Fibroblast of lung (primary cell): ENCODE measurements at regions not wholly inside any gene's neighbourhood (a gene's known extent, or its start where the extent isn't known, plus 50 kb on each side); places are given as distances from the start of the nearest gene placed in this dataset.

ENCODE experiments used
- DNase-seq, 2 donors: peaks; one replicate each; pipeline versions ENCODE4 v3.0.0 to v3.0.0-alpha.2; 2010; ENCODE audit warnings: low read depth in 2 of 2
- H2AFZ ChIP-seq: 2 replicates; pipeline ENCODE4 v1.5.1; 2012; ENCODE audit warnings: low read length, control low read depth, inconsistent platforms
- H3K27ac ChIP-seq: 2 replicates; pipeline ENCODE4 v1.5.1; 2011; ENCODE audit warnings: low read length, control low read depth; ENCODE audit not compliant: insufficient read depth
- H3K27me3 ChIP-seq: 2 replicates; pipeline ENCODE4 v1.5.1; 2011; ENCODE audit warnings: mild to moderate bottlenecking, low read length; ENCODE audit not compliant: control insufficient read depth, insufficient read depth
- H3K36me3 ChIP-seq: 2 replicates; pipeline ENCODE4 v1.5.1; 2011; ENCODE audit warnings: low read length; ENCODE audit not compliant: control insufficient read depth, insufficient read depth
- H3K4me1 ChIP-seq: 2 replicates; pipeline ENCODE4 v1.5.1; 2011; ENCODE audit warnings: low read length; ENCODE audit not compliant: control insufficient read depth, insufficient read depth; ENCODE audit errors: extremely low read depth
- H3K4me2 ChIP-seq: 2 replicates; pipeline ENCODE4 v1.5.1; 2011; ENCODE audit warnings: low read length, control low read depth; ENCODE audit not compliant: insufficient read depth; ENCODE audit errors: extremely low read depth
- H3K4me3 ChIP-seq, 4 experiments: fragments of 200-600 bp in 1 of 4; sonication (generic) in 1 of 4; replicated peaks in 1 of 4; 2 replicates each; pipeline ENCODE4 v1.5.1; 2011 to 2016; ENCODE audit warnings: low read length in 4 of 4, low read depth in 3 of 4, mild to moderate bottlenecking in 3 of 4, control low read depth in 2 of 4, inconsistent platforms in 1 of 4, mixed read lengths in 1 of 4; ENCODE audit not compliant: insufficient read depth in 1 of 4; ENCODE audit errors: control extremely low read depth in 1 of 4
- H3K79me2 ChIP-seq: 2 replicates; pipeline ENCODE4 v1.5.1; 2012; ENCODE audit warnings: mild to moderate bottlenecking, low read length, inconsistent platforms; ENCODE audit not compliant: control insufficient read depth, insufficient read depth
- H3K9ac ChIP-seq: 2 replicates; pipeline ENCODE4 v1.5.1; 2011; ENCODE audit warnings: mild to moderate bottlenecking, low read length, control low read depth; ENCODE audit not compliant: insufficient read depth
- H3K9me3 ChIP-seq: 2 replicates; pipeline ENCODE4 v1.5.1; 2012; ENCODE audit warnings: low read depth, low read length; ENCODE audit not compliant: control insufficient read depth, insufficient read depth
- H4K20me1 ChIP-seq: 2 replicates; pipeline ENCODE4 v1.5.1; 2011; ENCODE audit warnings: low read length; ENCODE audit not compliant: control insufficient read depth, insufficient read depth; ENCODE audit errors: extremely low read depth
- EZH2 ChIP-seq: IDR thresholded peaks from 2 replicates; pipeline ENCODE4 v1.5.1; 2012; ENCODE audit warnings: low read length, control low read depth, mild to moderate bottlenecking; ENCODE audit errors: missing control alignments
- TF ChIP-seq, protein P1 (sequence below), 2 donors: IDR thresholded peaks in 1 of 2; conservative IDR thresholded peaks in 1 of 2; 1 replicate in 1 of 2; 2 replicates in 1 of 2; pipeline ENCODE4 v1.5.1; 2011 to 2012; ENCODE audit warnings: low read length in 2 of 2, control low read depth in 1 of 2, inconsistent platforms in 1 of 2, low read depth in 1 of 2, mild to moderate bottlenecking in 1 of 2

DNA sequence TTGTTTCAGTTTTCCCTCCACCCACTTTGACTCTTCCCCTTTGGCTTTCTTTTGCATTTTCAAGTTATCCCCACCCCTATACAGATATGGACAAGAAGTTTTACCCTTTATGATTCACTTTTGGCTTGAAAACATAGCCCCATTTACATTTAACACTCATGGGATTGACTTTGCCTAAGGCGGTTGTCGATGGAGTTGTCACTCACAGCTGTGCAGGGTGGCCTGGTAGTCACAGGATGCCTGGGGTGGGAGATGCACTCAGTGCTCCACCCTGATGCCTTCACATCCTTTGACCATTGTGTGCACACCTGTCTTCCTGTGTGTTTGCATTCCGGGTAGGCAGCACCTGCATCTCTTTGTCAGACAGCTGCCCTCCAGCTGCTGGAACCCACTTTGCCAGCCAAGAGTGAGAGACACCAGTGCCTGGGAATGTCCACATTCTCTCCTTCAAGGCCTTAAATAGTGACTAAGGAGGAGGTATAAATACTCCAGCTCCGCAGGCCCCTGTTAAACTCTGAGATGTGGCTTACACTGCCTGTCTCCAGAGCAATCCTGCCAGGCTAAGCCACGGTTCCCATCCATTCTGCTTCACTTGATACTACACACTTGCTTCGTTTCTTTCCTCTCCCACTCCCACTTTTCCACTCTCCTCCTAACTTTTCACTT, 191.5 kb upstream of the SLC24A5 start:
- no peak overlapping the region for H3K27ac ChIP-seq
- no peaks in the 10 kb centered on the region for H3K4me1 ChIP-seq
- H4K20me1 ChIP-seq: no peaks in the 10 kb centered on the region
- DNase-seq: no peak
- no peaks in the 10 kb centered on the region for H3K27me3 ChIP-seq
- H2AFZ ChIP-seq: no peak overlapping the region
- H3K4me2 ChIP-seq: no peak overlapping the region
- H3K36me3 ChIP-seq: no peaks in the 10 kb centered on the region
- no peak overlapping the region for H3K9ac ChIP-seq
- H3K4me3 ChIP-seq: no peak overlapping the region
- no peaks in the 10 kb centered on the region for H3K9me3 ChIP-seq
- TF ChIP-seq, protein P1, sequence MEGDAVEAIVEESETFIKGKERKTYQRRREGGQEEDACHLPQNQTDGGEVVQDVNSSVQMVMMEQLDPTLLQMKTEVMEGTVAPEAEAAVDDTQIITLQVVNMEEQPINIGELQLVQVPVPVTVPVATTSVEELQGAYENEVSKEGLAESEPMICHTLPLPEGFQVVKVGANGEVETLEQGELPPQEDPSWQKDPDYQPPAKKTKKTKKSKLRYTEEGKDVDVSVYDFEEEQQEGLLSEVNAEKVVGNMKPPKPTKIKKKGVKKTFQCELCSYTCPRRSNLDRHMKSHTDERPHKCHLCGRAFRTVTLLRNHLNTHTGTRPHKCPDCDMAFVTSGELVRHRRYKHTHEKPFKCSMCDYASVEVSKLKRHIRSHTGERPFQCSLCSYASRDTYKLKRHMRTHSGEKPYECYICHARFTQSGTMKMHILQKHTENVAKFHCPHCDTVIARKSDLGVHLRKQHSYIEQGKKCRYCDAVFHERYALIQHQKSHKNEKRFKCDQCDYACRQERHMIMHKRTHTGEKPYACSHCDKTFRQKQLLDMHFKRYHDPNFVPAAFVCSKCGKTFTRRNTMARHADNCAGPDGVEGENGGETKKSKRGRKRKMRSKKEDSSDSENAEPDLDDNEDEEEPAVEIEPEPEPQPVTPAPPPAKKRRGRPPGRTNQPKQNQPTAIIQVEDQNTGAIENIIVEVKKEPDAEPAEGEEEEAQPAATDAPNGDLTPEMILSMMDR (conservative IDR thresholded peaks at IDR 0.05 in 1 of 2, IDR thresholded peaks at IDR 0.05 in 1 of 2; ENCODE audit: low read depth in 1 of 2, low read length in 2 of 2): no peak
- TF ChIP-seq EZH2: no peak
- H3K79me2 ChIP-seq: no peaks in the 10 kb centered on the region

DNA sequence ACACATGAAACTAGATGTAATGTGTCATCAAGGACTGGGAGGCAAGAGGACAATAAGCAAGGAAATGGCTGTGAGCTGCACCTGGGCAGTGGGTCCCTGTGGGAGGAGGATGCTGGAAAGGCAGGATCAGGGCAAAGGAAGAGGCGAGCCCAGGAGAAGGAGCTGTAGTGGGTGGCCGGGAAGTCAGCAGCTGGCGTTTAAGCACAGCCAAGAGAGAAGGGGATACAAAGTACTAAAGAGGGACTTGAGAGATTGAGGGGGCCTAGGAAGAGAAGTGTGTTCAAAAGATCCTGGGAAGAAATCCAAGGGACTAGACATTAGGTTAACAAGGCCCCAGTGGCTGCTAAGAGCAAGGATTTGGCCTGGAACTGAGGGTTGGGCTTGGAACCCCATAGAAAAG, 188.5 kb upstream of the SLC24A5 start:
- no peaks in the 10 kb centered on the region for H3K27me3 ChIP-seq
- no peak overlapping the region for H2AFZ ChIP-seq
- H3K79me2 ChIP-seq: no peaks in the 10 kb centered on the region
- no peak overlapping the region for H3K4me2 ChIP-seq
- no peaks in the 10 kb centered on the region for H3K4me1 ChIP-seq
- H4K20me1 ChIP-seq: no peaks in the 10 kb centered on the region
- no peaks in the 10 kb centered on the region for H3K9me3 ChIP-seq
- H3K9ac ChIP-seq: no peak overlapping the region
- H3K27ac ChIP-seq: no peak overlapping the region
- no peaks in the 10 kb centered on the region for H3K36me3 ChIP-seq
- no peak overlapping the region for H3K4me3 ChIP-seq
- no peak for DNase-seq
- TF ChIP-seq, protein P1 (conservative IDR thresholded peaks at IDR 0.05 in 1 of 2, IDR thresholded peaks at IDR 0.05 in 1 of 2; ENCODE audit: low read depth in 1 of 2, low read length in 2 of 2): no peak
- TF ChIP-seq EZH2: no peak

DNA sequence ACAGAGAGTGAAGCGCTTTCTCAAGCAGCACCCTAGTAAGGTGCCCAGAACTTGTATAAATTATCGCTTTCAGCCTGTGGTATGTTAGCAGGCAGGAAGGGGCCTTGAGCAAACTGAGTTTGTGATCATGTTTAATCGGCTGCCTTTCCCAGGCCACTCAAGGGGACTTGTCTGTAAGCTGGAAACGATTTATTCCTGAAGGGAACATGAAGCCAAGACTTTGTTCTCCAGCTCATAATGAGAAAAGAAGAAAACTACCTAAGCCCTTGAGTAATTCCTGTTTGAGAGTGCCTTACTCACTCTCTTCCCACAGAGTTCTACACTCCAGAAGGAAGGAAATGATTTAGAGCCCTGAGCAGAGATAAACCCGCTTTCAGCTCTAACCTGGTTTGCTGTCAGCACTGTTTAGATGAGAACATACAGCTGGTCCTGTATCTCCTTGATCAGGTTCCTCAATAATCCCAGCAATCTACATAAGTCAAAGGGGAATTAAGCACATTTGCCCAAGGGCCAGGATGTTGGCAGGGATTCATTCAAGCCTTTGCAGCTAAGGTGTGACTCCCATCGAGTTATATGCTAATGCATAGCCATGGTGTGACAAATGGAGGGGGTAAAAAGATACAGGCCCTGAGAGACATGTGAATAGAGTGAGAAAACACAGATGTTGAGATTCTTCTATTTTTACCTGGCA, 187.7 kb upstream of the SLC24A5 start:
- H3K36me3 ChIP-seq: no peaks in the 10 kb centered on the region
- DNase-seq: no peak
- H3K9ac ChIP-seq: no peak overlapping the region
- no peak for TF ChIP-seq EZH2
- TF ChIP-seq, protein P1 (conservative IDR thresholded peaks at IDR 0.05 in 1 of 2, IDR thresholded peaks at IDR 0.05 in 1 of 2; ENCODE audit: low read depth in 1 of 2, low read length in 2 of 2): no peak
- H3K4me2 ChIP-seq: no peak overlapping the region
- H2AFZ ChIP-seq: no peak overlapping the region
- H3K79me2 ChIP-seq: no peaks in the 10 kb centered on the region
- no peak overlapping the region for H3K27ac ChIP-seq
- no peaks in the 10 kb centered on the region for H3K4me1 ChIP-seq
- no peaks in the 10 kb centered on the region for H4K20me1 ChIP-seq
- H3K4me3 ChIP-seq: no peak overlapping the region
- no peaks in the 10 kb centered on the region for H3K9me3 ChIP-seq
- no peaks in the 10 kb centered on the region for H3K27me3 ChIP-seq
